IPS-20b (cell line): ENCODE measurements at regions not wholly inside any gene's neighbourhood (a gene's known extent, or its start where the extent isn't known, plus 50 kb on each side); places are given as distances from the start of the nearest gene placed in this dataset.

Source experiments
- H3K27ac ChIP-seq: one replicate; pipeline ENCODE4 v1.5.1; 2013; ENCODE audit warnings: low read length
- H3K27me3 ChIP-seq: 2 replicates; pipeline ENCODE4 v1.6.1; 2013; ENCODE audit warnings: mild to moderate bottlenecking, low read length, inconsistent platforms; ENCODE audit not compliant: insufficient read depth
- H3K36me3 ChIP-seq: 2 replicates; pipeline ENCODE4 v1.6.1; 2013; ENCODE audit warnings: low read depth, mild to moderate bottlenecking, inconsistent platforms, low read length, moderate library complexity; ENCODE audit not compliant: insufficient read depth
- H3K4me1 ChIP-seq: 2 replicates; pipeline ENCODE4 v1.6.1; 2013; ENCODE audit warnings: mild to moderate bottlenecking, control low read depth, inconsistent platforms, low read length, moderate library complexity; ENCODE audit not compliant: insufficient read depth
- H3K4me3 ChIP-seq: 2 replicates; pipeline ENCODE4 v1.5.1; 2013; ENCODE audit warnings: mild to moderate bottlenecking, low read length, inconsistent platforms
- H3K9ac ChIP-seq: 2 replicates; pipeline ENCODE4 v1.6.1; 2013; ENCODE audit warnings: low read depth, mild to moderate bottlenecking, inconsistent platforms, low read length, moderate library complexity
- H3K9me3 ChIP-seq: 2 replicates; pipeline ENCODE4 v1.6.1; 2013; ENCODE audit warnings: mild to moderate bottlenecking, low read depth, low read length, inconsistent platforms; ENCODE audit not compliant: insufficient read depth

- no peak overlapping the region for H3K9ac ChIP-seq
- H3K36me3 ChIP-seq: no peaks in the 10 kb centered on the region
- H3K9me3 ChIP-seq: no peaks in the 10 kb centered on the region; the same call in 1 of the 2 replicates
- H3K4me3 ChIP-seq: no peak overlapping the region
- no peaks in the 10 kb centered on the region for H3K4me1 ChIP-seq
- H3K27me3 ChIP-seq: no peaks in the 10 kb centered on the region
- no peak overlapping the region for H3K27ac ChIP-seq
Observed at GRCh38 chr20:39245685-39246311, 283.7 kb downstream of the DHX35 start.

- no peaks in the 10 kb centered on the region; the same call in 1 of the 2 replicates for H3K9me3 ChIP-seq
- H3K9ac ChIP-seq: no peak overlapping the region
- H3K27me3 ChIP-seq: no peaks in the 10 kb centered on the region
- no peak overlapping the region for H3K4me3 ChIP-seq
- H3K27ac ChIP-seq: no peak overlapping the region
- H3K36me3 ChIP-seq: no peaks in the 10 kb centered on the region
- H3K4me1 ChIP-seq: no peaks in the 10 kb centered on the region
Observed at GRCh38 chr20:39243962-39244361, 281.8 kb downstream of the DHX35 start.

GRCh38 chr20:39242614-39243013 is 280.5 kb downstream of the DHX35 start:
- Histone ChIP-seq H3K9me3 (no peaks in the 10 kb centered on the region; the same call in 1 of the 2 replicates), H3K4me3 (no peak overlapping the region), H3K27me3 (no peaks in the 10 kb centered on the region), H3K27ac (no peak overlapping the region), H3K4me1 (no peaks in the 10 kb centered on the region), H3K36me3 (no peaks in the 10 kb centered on the region), H3K9ac (no peak overlapping the region)

DNA sequence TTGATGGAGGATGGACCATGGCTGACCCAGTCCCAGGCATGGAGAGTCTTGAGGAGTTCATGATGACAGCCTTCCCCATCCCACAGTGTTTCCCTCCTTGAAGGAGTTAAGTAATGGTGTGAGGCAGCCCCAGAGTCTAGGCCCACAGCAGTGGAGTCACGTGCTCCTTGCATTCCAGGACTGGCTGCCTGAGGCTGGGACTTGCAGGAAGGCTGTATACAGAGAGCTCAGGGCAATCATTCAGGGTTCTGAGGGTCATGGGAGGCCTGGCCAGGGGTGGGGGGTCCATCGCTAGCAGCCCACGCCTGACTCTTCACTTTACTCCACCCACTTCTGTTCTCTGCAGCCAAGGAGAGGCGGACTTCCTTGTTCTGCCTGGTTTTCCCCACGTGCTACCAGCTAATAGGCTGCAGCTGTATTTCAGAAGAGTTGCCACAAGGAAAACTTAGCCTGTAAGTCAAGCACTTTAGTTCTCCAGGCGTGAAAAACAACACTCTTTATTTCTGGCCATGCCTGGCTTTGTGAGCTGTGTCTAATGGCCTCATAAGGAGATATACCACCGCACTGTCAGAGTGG is 272.5 kb downstream of the DHX35 start:
- H3K4me1 ChIP-seq: no peaks in the 10 kb centered on the region
- no peaks in the 10 kb centered on the region for H3K36me3 ChIP-seq
- H3K9me3 ChIP-seq: no peaks in the 10 kb centered on the region
- no peak overlapping the region for H3K9ac ChIP-seq
- H3K27me3 ChIP-seq: no peaks in the 10 kb centered on the region
- no peak overlapping the region for H3K4me3 ChIP-seq
- H3K27ac ChIP-seq: no peak overlapping the region

DNA sequence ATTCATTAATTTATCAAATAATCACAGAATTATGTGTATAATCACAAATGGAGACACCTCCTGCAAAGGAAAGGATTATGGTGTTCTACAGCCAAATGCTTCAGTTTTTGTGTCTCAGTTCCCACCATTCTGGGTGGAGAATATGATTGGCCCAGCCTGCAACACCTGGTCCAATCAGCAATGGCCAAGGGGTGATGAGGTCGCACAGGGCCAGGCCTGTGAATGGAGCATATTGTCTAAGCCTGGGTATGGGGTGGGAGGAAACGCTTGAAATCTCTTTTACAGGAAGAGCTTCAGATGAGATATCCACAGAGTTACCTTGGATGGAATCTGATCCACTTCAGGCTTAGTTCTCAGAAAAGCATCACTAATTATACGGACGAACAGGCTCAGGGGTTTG is 271.6 kb downstream of the DHX35 start:
- no peaks in the 10 kb centered on the region for H3K4me1 ChIP-seq
- H3K4me3 ChIP-seq: no peak overlapping the region
- no peak overlapping the region for H3K9ac ChIP-seq
- H3K27me3 ChIP-seq: no peaks in the 10 kb centered on the region
- H3K27ac ChIP-seq: no peak overlapping the region
- H3K9me3 ChIP-seq: no peaks in the 10 kb centered on the region
- H3K36me3 ChIP-seq: no peaks in the 10 kb centered on the region

- Histone ChIP-seq H3K27me3 (0 out of 2 replicates have a peak, but pooled peaks cover 6% of the 10 kb centered on the region), H3K27ac (no peak overlapping the region), H3K4me3 (no peak overlapping the region), H3K4me1 (no peaks in the 10 kb centered on the region), H3K9ac (no peak overlapping the region), H3K9me3 (no peaks in the 10 kb centered on the region), H3K36me3 (no peaks in the 10 kb centered on the region)
Observed at GRCh38 chr20:39227416-39227815, 265.3 kb downstream of the DHX35 start.

DNA sequence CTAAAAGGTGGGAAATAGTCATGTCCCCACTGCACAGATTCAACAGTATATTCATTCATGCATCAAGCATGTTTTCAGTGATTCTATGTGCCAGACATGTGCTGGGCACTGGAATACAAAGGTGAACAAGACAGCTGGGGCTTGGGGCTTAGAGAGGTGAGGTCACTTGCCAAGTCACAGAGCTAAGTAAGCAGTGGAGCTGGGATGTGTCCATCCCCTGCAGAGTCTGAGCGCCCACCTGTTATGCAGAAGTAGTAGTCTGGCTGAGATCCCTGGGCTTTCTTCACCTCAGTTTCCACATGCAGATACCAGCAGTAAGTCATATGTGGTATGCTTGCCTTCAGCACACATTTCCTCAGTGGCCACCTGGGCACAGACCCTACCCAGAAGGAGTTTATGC is 263.8 kb downstream of the DHX35 start:
- H3K9ac ChIP-seq: no peak overlapping the region
- H3K4me1 ChIP-seq: no peaks in the 10 kb centered on the region
- peaks cover 8% of the 10 kb centered on the region; the same call in 1 of the 2 replicates for H3K27me3 ChIP-seq
- no peaks in the 10 kb centered on the region for H3K36me3 ChIP-seq
- H3K9me3 ChIP-seq: no peaks in the 10 kb centered on the region
- no peak overlapping the region for H3K4me3 ChIP-seq
- H3K27ac ChIP-seq: no peak overlapping the region

- no peak overlapping the region for H3K9ac ChIP-seq
- no peaks in the 10 kb centered on the region for H3K36me3 ChIP-seq
- H3K27ac ChIP-seq: no peak overlapping the region
- no peak overlapping the region for H3K4me3 ChIP-seq
- no peaks in the 10 kb centered on the region for H3K9me3 ChIP-seq
- H3K27me3 ChIP-seq: peaks cover 13% of the 10 kb centered on the region; the same call in 1 of the 2 replicates
- no peaks in the 10 kb centered on the region for H3K4me1 ChIP-seq
Observed at GRCh38 chr20:39225536-39225935, 263.4 kb downstream of the DHX35 start.

- Histone ChIP-seq H3K4me3 (no peak overlapping the region), H3K27ac (no peak overlapping the region), H3K9ac (no peak overlapping the region), H3K4me1 (no peaks in the 10 kb centered on the region), H3K9me3 (no peaks in the 10 kb centered on the region), H3K36me3 (no peaks in the 10 kb centered on the region), H3K27me3 (peaks cover 16% of the 10 kb centered on the region; the same call in 1 of the 2 replicates)
Observed at GRCh38 chr20:39222101-39222500, 260.0 kb downstream of the DHX35 start.

DNA sequence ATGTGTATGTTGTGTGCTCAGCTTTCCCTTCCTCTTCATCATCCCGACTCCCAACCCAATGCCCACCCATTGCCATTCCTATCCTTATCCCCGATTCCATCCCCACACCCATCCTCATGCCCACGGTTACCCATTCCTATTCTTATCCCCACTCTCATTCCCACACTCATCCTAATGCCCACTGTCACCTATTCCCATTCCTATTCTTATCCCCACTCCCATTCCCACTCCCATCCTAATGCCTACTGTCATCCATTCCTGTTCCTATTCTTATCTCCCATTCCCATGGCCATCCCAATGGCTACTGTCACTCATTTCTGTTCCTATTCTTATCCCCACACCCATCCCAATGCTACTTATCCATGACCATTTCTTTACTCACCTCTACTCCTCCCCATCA is 254.1 kb downstream of the DHX35 start:
- Histone ChIP-seq H3K9ac (no peak overlapping the region), H3K4me1 (no peaks in the 10 kb centered on the region), H3K4me3 (no peak overlapping the region), H3K27me3 (peaks cover 46% of the 10 kb centered on the region), H3K36me3 (no peaks in the 10 kb centered on the region), H3K27ac (no peak overlapping the region), H3K9me3 (no peaks in the 10 kb centered on the region)

DNA sequence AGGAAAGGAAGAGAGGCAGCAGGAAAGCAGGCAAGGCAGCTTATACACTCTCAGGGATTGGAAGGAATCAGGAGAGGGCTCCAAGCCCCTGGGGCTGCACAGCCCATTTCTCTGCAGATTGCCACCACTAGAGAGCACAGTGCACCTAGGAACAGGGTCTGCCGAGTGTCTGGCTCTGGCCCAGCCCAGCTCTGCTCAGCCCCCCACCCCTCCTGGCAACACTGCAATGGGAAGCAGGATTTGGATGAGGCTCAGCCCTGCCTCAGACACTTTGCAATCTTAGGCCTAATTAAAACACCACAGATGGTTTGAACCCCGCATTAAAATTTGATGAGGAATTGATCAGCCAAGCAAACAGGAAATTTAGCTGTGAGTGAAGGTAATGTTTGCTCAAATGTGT is 252.7 kb downstream of the DHX35 start:
- Histone ChIP-seq H3K27me3 (peaks cover 50% of the 10 kb centered on the region), H3K4me3 (no peak overlapping the region), H3K27ac (no peak overlapping the region), H3K4me1 (no peaks in the 10 kb centered on the region), H3K9ac (no peak overlapping the region), H3K36me3 (no peaks in the 10 kb centered on the region), H3K9me3 (no peaks in the 10 kb centered on the region)

GRCh38 chr20:39213476-39214145 is 251.5 kb downstream of the DHX35 start:
- Histone ChIP-seq H3K27ac (no peak overlapping the region), H3K9me3 (no peaks in the 10 kb centered on the region), H3K4me1 (no peaks in the 10 kb centered on the region), H3K4me3 (no peak overlapping the region), H3K36me3 (no peaks in the 10 kb centered on the region), H3K9ac (no peak overlapping the region), H3K27me3 (peaks cover 62% of the 10 kb centered on the region)
